ENCODE measurements at regions not wholly inside any gene's neighbourhood (a gene's known extent, or its start where the extent isn't known, plus 50 kb on each side); places are given as distances from the start of the nearest gene placed in this dataset.

DNA sequence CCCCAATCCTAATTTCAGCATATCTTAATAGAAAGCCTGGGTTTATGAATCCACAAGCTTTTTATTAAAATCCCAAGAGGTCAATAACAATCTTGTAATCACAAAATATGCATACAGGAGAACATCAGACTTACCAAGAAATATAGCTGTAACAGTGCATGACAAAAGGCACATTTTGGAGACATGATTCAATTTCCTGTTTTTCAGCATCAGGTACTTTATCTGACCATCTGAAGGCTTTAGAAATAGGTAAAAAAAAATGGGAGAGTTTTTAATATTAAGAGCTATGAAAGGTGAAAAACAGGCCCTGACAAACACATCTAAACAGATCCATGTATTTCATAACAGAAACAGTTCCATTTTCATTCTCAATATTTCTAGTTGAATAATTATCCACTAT lies 89.9 kb upstream of the EFEMP1 start:
- no peak for TF ChIP-seq CTCF (IDR thresholded peaks at IDR 0.05)
- no peak for TF ChIP-seq POLR2A (IDR thresholded peaks at IDR 0.05)

Measured in testis (tissue), 2 donors.